ENCODE measurements at regions not wholly inside any gene's neighbourhood (a gene's known extent, or its start where the extent isn't known, plus 50 kb on each side); places are given as distances from the start of the nearest gene placed in this dataset.

GRCh38 chr5:173479711-173480110, 136.7 kb downstream of the BOD1 start:
- no peak for TF ChIP-seq FOXM1 (IDR thresholded peaks at IDR 0.05; ENCODE audit: borderline replicate concordance, low read depth)
- TF ChIP-seq YY1 (IDR thresholded peaks at IDR 0.05; ENCODE audit: low read depth), result no peak
- no peak for TF ChIP-seq RAD21 (IDR thresholded peaks at IDR 0.05; ENCODE audit: low read depth)
- no peak for TF ChIP-seq REST (IDR thresholded peaks at IDR 0.05; ENCODE audit: low read depth)
- no peak for TF ChIP-seq MAX (IDR thresholded peaks at IDR 0.05)
- no peak for TF ChIP-seq CEBPB (IDR thresholded peaks at IDR 0.05)
- no peak for TF ChIP-seq EP300 (IDR thresholded peaks at IDR 0.05; ENCODE audit: borderline replicate concordance)
- no peak for TF ChIP-seq CREB1 (IDR thresholded peaks at IDR 0.05; ENCODE audit: low read depth)
- no peak for TF ChIP-seq USF1 (IDR thresholded peaks at IDR 0.05)
- TF ChIP-seq TEAD4 (IDR thresholded peaks at IDR 0.05), result no peak
- no peak for TF ChIP-seq EGR1 (IDR thresholded peaks at IDR 0.05)

GRCh38 chr5:173477345-173478040, 139.0 kb downstream of the BOD1 start:
- TF ChIP-seq RAD21 (IDR thresholded peaks at IDR 0.05; ENCODE audit: low read depth) (no peak), TAF1 (IDR thresholded peaks at IDR 0.05; ENCODE audit: low read depth) (no peak), FOXM1 (IDR thresholded peaks at IDR 0.05; ENCODE audit: borderline replicate concordance, low read depth) (no peak), USF1 (IDR thresholded peaks at IDR 0.05) (no peak), EGR1 (IDR thresholded peaks at IDR 0.05) (no peak), NFIC (IDR thresholded peaks at IDR 0.05) (no peak), TCF12 (IDR thresholded peaks at IDR 0.05; ENCODE audit: low read depth) (no peak), MAX (IDR thresholded peaks at IDR 0.05) (no peak), CREB1 (IDR thresholded peaks at IDR 0.05; ENCODE audit: low read depth) (no peak)

- no peak for TF ChIP-seq NFIC (IDR thresholded peaks at IDR 0.05)
- no peak for TF ChIP-seq CEBPB (IDR thresholded peaks at IDR 0.05)
- no peak for TF ChIP-seq EGR1 (IDR thresholded peaks at IDR 0.05)
- TF ChIP-seq TAF1 (IDR thresholded peaks at IDR 0.05; ENCODE audit: low read depth), result no peak
- no peak for TF ChIP-seq TEAD4 (IDR thresholded peaks at IDR 0.05)
Measured at GRCh38 chr5:173475780-173476179, 140.7 kb downstream of the BOD1 start.

GRCh38 chr5:173474881-173475287, 141.6 kb downstream of the BOD1 start:
- no peak for TF ChIP-seq TAF1 (IDR thresholded peaks at IDR 0.05; ENCODE audit: low read depth)
- no peak for TF ChIP-seq EP300 (IDR thresholded peaks at IDR 0.05; ENCODE audit: borderline replicate concordance)
- TF ChIP-seq CEBPB (IDR thresholded peaks at IDR 0.05), result no peak
- no peak for TF ChIP-seq MAX (IDR thresholded peaks at IDR 0.05)
- TF ChIP-seq RAD21 (IDR thresholded peaks at IDR 0.05; ENCODE audit: low read depth), result no peak
- TF ChIP-seq REST (IDR thresholded peaks at IDR 0.05; ENCODE audit: low read depth), result no peak
- TF ChIP-seq FOXM1 (IDR thresholded peaks at IDR 0.05; ENCODE audit: borderline replicate concordance, low read depth), result no peak
- no peak for TF ChIP-seq TCF12 (IDR thresholded peaks at IDR 0.05; ENCODE audit: low read depth)
- TF ChIP-seq USF1 (IDR thresholded peaks at IDR 0.05), result no peak
- no peak for TF ChIP-seq YY1 (IDR thresholded peaks at IDR 0.05; ENCODE audit: low read depth)
- no peak for TF ChIP-seq TEAD4 (IDR thresholded peaks at IDR 0.05)
- no peak for TF ChIP-seq NFIC (IDR thresholded peaks at IDR 0.05)
- no peak for TF ChIP-seq CREB1 (IDR thresholded peaks at IDR 0.05; ENCODE audit: low read depth)
- no peak for TF ChIP-seq ZBTB7A (IDR thresholded peaks at IDR 0.05; ENCODE audit: low read depth)
- TF ChIP-seq EGR1 (IDR thresholded peaks at IDR 0.05), result no peak

GRCh38 chr5:173473288-173473687, 143.2 kb downstream of the BOD1 start:
- TF ChIP-seq CREB1 (IDR thresholded peaks at IDR 0.05; ENCODE audit: low read depth) (no peak), TAF1 (IDR thresholded peaks at IDR 0.05; ENCODE audit: low read depth) (no peak), MAX (IDR thresholded peaks at IDR 0.05) (no peak), TEAD4 (IDR thresholded peaks at IDR 0.05) (no peak), CEBPB (IDR thresholded peaks at IDR 0.05) (no peak), REST (IDR thresholded peaks at IDR 0.05; ENCODE audit: low read depth) (no peak), YY1 (IDR thresholded peaks at IDR 0.05; ENCODE audit: low read depth) (no peak), EGR1 (IDR thresholded peaks at IDR 0.05) (no peak), ZBTB7A (IDR thresholded peaks at IDR 0.05; ENCODE audit: low read depth) (no peak), EP300 (IDR thresholded peaks at IDR 0.05; ENCODE audit: borderline replicate concordance) (no peak), FOXM1 (IDR thresholded peaks at IDR 0.05; ENCODE audit: borderline replicate concordance, low read depth) (no peak), TCF12 (IDR thresholded peaks at IDR 0.05; ENCODE audit: low read depth) (no peak), NFIC (IDR thresholded peaks at IDR 0.05) (no peak), RAD21 (IDR thresholded peaks at IDR 0.05; ENCODE audit: low read depth) (no peak), USF1 (IDR thresholded peaks at IDR 0.05) (no peak)
